Lower leg skin (tissue), 4 donors: ENCODE measurements at regions not wholly inside any gene's neighbourhood (a gene's known extent, or its start where the extent isn't known, plus 50 kb on each side); places are given as distances from the start of the nearest gene placed in this dataset.

Experiments used
- DNase-seq, 2 donors: peaks; one replicate each; pipeline ENCODE4 v3.0.0-alpha.2; 2019; ENCODE audit warnings: low spot score in 2 of 2
- H3K4me3 ChIP-seq: fragments of 200-600 bp; sonication (generic); 2 replicates; pipeline ENCODE4 v1.5.1; 2017; ENCODE audit warnings: mild to moderate bottlenecking, low read depth; ENCODE audit not compliant: poor library complexity, severe bottlenecking
- POLR2A ChIP-seq, 2 donors: fragments of 450-650 bp; IDR thresholded peaks; one replicate each; pipeline ENCODE4 v1.6.1; 2016 to 2017; ENCODE audit warnings: antibody characterized with exemption in 2 of 2, mild to moderate bottlenecking in 1 of 2, moderate library complexity in 1 of 2
- WGBS, 2 donors: methylation state at CpG; one replicate each; pipeline ENCODE4 v1.1.5; 2018; 5-methylcytosine and 5-hydroxymethylcytosine counted together
- intact Hi-C: fragments of 100-400 bp; cut with DNase I; formaldehyde crosslinking; loops from one replicate; pipeline ENCODE4 v1.15.0; 2023; ENCODE audit warnings: low total_unique reads
- TF ChIP-seq, protein P1 (sequence below), 3 donors: fragments of 450-650 bp; IDR thresholded peaks; one replicate each; pipeline ENCODE4 v1.5.1; 2016; ENCODE audit warnings: antibody characterized with exemption in 3 of 3, mild to moderate bottlenecking in 3 of 3, moderate library complexity in 2 of 3

GRCh38 chr1:83705091-83705490, 293.8 kb downstream of the TTLL7 start:
- no peak for DNase-seq
- intact Hi-C loops = no loop called here
- WGBS, 2 donors = 92 to 95% methylated on average over 1 of the region's 1 CpG
- TF ChIP-seq POLR2A (IDR thresholded peaks at IDR 0.05) = no peak
- TF ChIP-seq, protein P1, sequence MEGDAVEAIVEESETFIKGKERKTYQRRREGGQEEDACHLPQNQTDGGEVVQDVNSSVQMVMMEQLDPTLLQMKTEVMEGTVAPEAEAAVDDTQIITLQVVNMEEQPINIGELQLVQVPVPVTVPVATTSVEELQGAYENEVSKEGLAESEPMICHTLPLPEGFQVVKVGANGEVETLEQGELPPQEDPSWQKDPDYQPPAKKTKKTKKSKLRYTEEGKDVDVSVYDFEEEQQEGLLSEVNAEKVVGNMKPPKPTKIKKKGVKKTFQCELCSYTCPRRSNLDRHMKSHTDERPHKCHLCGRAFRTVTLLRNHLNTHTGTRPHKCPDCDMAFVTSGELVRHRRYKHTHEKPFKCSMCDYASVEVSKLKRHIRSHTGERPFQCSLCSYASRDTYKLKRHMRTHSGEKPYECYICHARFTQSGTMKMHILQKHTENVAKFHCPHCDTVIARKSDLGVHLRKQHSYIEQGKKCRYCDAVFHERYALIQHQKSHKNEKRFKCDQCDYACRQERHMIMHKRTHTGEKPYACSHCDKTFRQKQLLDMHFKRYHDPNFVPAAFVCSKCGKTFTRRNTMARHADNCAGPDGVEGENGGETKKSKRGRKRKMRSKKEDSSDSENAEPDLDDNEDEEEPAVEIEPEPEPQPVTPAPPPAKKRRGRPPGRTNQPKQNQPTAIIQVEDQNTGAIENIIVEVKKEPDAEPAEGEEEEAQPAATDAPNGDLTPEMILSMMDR (IDR thresholded peaks at IDR 0.05) = no peak
- H3K4me3 ChIP-seq = no peak overlapping the region

DNA sequence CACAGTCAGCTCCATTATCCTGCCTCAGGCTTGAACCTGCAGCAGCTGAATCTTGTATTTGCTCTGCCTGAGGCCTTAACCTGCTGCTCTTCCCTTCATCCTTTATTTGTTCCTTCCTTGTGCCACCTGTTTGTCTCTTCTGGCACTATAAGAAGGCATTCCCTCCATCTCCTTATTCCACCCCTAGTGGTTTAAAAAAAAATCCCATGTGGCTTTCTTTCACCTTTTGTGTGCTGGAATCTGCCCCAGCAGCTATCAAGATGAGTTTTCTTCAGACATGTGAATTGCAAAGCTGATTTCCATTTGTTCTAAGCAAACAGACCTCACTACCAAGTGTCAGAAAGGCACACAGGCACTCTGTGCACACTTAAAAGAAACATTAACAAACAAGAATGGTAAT, 294.6 kb downstream of the TTLL7 start:
- TF ChIP-seq, protein P1 (IDR thresholded peaks at IDR 0.05) = no peak
- no peak for TF ChIP-seq POLR2A (IDR thresholded peaks at IDR 0.05)
- no peak overlapping the region for H3K4me3 ChIP-seq
- no peak for DNase-seq
- intact Hi-C loops = no loop called here

- intact Hi-C loops = no loop called here
- H3K4me3 ChIP-seq = no peak overlapping the region
- DNase-seq = no peak
- TF ChIP-seq, protein P1 (IDR thresholded peaks at IDR 0.05) = no peak
- no peak for TF ChIP-seq POLR2A (IDR thresholded peaks at IDR 0.05)
- 92 to 96% methylated on average over 1 of the region's 1 CpG for WGBS, 2 donors
Measured at GRCh38 chr1:83702356-83702755, 296.6 kb downstream of the TTLL7 start.

GRCh38 chr1:83701355-83701754, 297.6 kb downstream of the TTLL7 start:
- H3K4me3 ChIP-seq = no peak overlapping the region
- WGBS, 2 donors = 94 to 100% methylated on average over 2 of the region's 2 CpGs
- DNase-seq = no peak
- TF ChIP-seq POLR2A (IDR thresholded peaks at IDR 0.05) = no peak
- TF ChIP-seq, protein P1 (IDR thresholded peaks at IDR 0.05) = no peak
- intact Hi-C loops = no loop called here

DNA sequence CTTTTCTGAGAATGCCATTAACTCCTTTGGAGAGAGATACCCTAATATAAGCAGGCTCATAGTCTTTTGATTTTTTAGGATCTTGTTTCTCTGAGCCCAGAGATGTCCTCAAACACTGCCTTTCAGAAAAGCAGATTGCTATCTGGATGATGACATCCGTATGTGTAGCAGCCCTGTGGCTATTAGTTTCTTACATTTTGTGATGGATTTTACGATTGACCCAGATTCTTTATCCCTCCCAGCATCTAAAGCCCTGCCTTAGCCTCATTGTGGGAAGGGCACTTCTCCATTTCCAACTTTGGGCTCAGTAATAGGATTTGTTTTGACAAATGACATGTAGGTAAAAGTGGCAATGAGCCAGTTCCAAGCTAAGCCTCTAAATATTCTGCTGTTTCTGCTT, 300.3 kb downstream of the TTLL7 start:
- 47 to 50% methylated on average over 2 of the region's 2 CpGs for WGBS, 2 donors
- no peak for DNase-seq
- TF ChIP-seq, protein P1 (IDR thresholded peaks at IDR 0.05) = no peak
- TF ChIP-seq POLR2A (IDR thresholded peaks at IDR 0.05) = no peak
- intact Hi-C loops = no loop called here
- H3K4me3 ChIP-seq = no peak overlapping the region

DNA sequence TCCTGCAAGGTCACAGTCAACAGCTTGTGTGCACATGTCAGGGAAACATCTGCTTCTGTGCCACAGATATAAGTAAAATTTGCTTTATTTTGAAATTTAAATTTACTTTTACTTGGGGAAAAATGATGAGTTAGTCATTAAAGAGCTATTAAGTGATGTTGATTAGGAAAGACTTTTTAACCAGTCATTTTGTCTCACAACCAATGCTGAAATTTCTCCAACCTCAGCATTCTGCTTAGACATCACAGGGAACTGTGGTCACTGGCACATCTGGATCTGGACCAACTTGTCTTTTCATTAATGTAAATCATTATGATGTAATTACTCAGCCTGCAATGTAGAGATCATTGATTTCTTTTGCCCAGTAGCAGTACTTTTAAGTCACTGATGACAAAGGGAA, 301.0 kb downstream of the TTLL7 start:
- DNase-seq = no peak
- intact Hi-C loops = no loop called here
- no peak for TF ChIP-seq POLR2A (IDR thresholded peaks at IDR 0.05)
- TF ChIP-seq, protein P1 (IDR thresholded peaks at IDR 0.05) = no peak
- H3K4me3 ChIP-seq = no peak overlapping the region
